CD4-positive, CD25-positive, alpha-beta regulatory T cell (primary cell): ENCODE measurements at regions not wholly inside any gene's neighbourhood (a gene's known extent, or its start where the extent isn't known, plus 50 kb on each side); places are given as distances from the start of the nearest gene placed in this dataset.

Experiments
- ATAC-seq, 2 donors: fragments of 150-1000 bp; cut with Tn5 transposase; one replicate each; pipeline ENCODE4 v1.10.0; 2021; ENCODE audit warnings: low read depth in 2 of 2, moderate number of reproducible peaks in 2 of 2, moderate library complexity in 1 of 2
- DNase-seq, 3 donors: peaks; one replicate each; pipeline versions ENCODE4 v3.0.0 to v3.0.0-alpha.2; 2012 to 2022; ENCODE audit warnings: mixed read lengths in 1 of 3
- H3K27ac ChIP-seq: one replicate; pipeline ENCODE4 v1.7.0; 2013; ENCODE audit warnings: mild to moderate bottlenecking, low read length; ENCODE audit not compliant: insufficient read depth, poor library complexity, severe bottlenecking
- H3K27me3 ChIP-seq: one replicate; pipeline ENCODE4 v1.7.0; 2013; ENCODE audit warnings: low read length; ENCODE audit not compliant: control insufficient read depth, insufficient read depth
- H3K36me3 ChIP-seq: one replicate; pipeline ENCODE4 v1.7.0; 2013; ENCODE audit warnings: mild to moderate bottlenecking, low read length, moderate library complexity; ENCODE audit not compliant: control insufficient read depth, insufficient read depth
- H3K4me1 ChIP-seq: 2 replicates; pipeline ENCODE4 v1.7.0; 2013; ENCODE audit warnings: mild to moderate bottlenecking, low read length; ENCODE audit not compliant: insufficient read depth, control insufficient read depth, poor library complexity, severe bottlenecking
- H3K4me3 ChIP-seq: one replicate; pipeline ENCODE4 v1.7.0; 2013; ENCODE audit warnings: low read depth, mild to moderate bottlenecking, low read length, moderate library complexity
- H3K9me3 ChIP-seq, 2 experiments: 1 replicate in 1 of 2; 2 replicates in 1 of 2; pipeline ENCODE4 v1.7.0; 2013; ENCODE audit warnings: low read length in 2 of 2, mild to moderate bottlenecking in 1 of 2, moderate library complexity in 1 of 2; ENCODE audit not compliant: control insufficient read depth in 2 of 2
- H3K27ac Mint-ChIP-seq, 3 donors: one replicate each; pipeline ENCODE4 v1.8.0; 2020 to 2022; ENCODE audit warnings: mild to moderate bottlenecking in 3 of 3, mixed read lengths in 3 of 3, moderate library complexity in 2 of 3
- H3K27me3 Mint-ChIP-seq: one replicate; pipeline ENCODE4 v1.8.0; 2022; ENCODE audit warnings: mild to moderate bottlenecking, mixed read lengths
- H3K36me3 Mint-ChIP-seq: one replicate; pipeline ENCODE4 v1.8.0; 2020; ENCODE audit warnings: mixed read lengths
- H3K4me1 Mint-ChIP-seq, 4 donors: one replicate each; pipeline ENCODE4 v1.8.0; 2020 to 2022; ENCODE audit warnings: mixed read lengths in 4 of 4, mild to moderate bottlenecking in 1 of 4
- H3K4me3 Mint-ChIP-seq, 4 donors: one replicate each; pipeline ENCODE4 v1.8.0; 2020 to 2022; ENCODE audit warnings: mild to moderate bottlenecking in 4 of 4, mixed read lengths in 4 of 4, moderate library complexity in 3 of 4
- H3K9me3 Mint-ChIP-seq, 7 donors: one replicate each; pipeline ENCODE4 v1.8.0; 2020 to 2022; ENCODE audit warnings: mixed read lengths in 7 of 7, mild to moderate bottlenecking in 3 of 7, moderate library complexity in 2 of 7

GRCh38 chr5:74402553-74402952 lies 238.0 kb downstream of the ENC1 start:
- Mint-ChIP-seq H3K27ac (no peak overlapping the region), H3K4me3 (no peak overlapping the region), H3K4me1 (no peaks in the 10 kb centered on the region), H3K9me3 (peaks cover 0 to 1% (median 0%) of the 10 kb centered on the region in 7 donors), H3K36me3 (no peaks in the 10 kb centered on the region), H3K27me3 (no peaks in the 10 kb centered on the region)
- Histone ChIP-seq H3K9me3 (no peaks in the 10 kb centered on the region), H3K27me3 (peaks cover 3% of the 10 kb centered on the region), H3K4me3 (no peak overlapping the region), H3K36me3 (no peaks in the 10 kb centered on the region), H3K4me1 (no peaks in the 10 kb centered on the region), H3K27ac (no peak overlapping the region)
- no peak for DNase-seq
- no peak for ATAC-seq

GRCh38 chr5:74401946-74402320 lies 238.6 kb downstream of the ENC1 start:
- Mint-ChIP-seq H3K9me3 (peaks cover 0 to 1% (median 0%) of the 10 kb centered on the region in 7 donors), H3K36me3 (no peaks in the 10 kb centered on the region), H3K27me3 (no peaks in the 10 kb centered on the region), H3K27ac (no peak overlapping the region), H3K4me3 (no peak overlapping the region), H3K4me1 (no peaks in the 10 kb centered on the region)
- Histone ChIP-seq H3K36me3 (no peaks in the 10 kb centered on the region), H3K27me3 (no peaks in the 10 kb centered on the region), H3K4me1 (no peaks in the 10 kb centered on the region), H3K9me3 (no peaks in the 10 kb centered on the region), H3K4me3 (no peak overlapping the region), H3K27ac (no peak overlapping the region)
- ATAC-seq = no peak
- DNase-seq = no peak

- peaks cover 0 to 1% (median 0%) of the 10 kb centered on the region in 7 donors for H3K9me3 Mint-ChIP-seq
- DNase-seq = no peak
- no peak overlapping the region for H3K4me3 ChIP-seq
- H3K4me3 Mint-ChIP-seq = no peak overlapping the region
- no peak for ATAC-seq
- no peaks in the 10 kb centered on the region for H3K36me3 Mint-ChIP-seq
- H3K36me3 ChIP-seq = no peaks in the 10 kb centered on the region
- no peaks in the 10 kb centered on the region for H3K27me3 ChIP-seq
- H3K9me3 ChIP-seq = no peaks in the 10 kb centered on the region
- H3K27ac Mint-ChIP-seq = no peak overlapping the region
- no peaks in the 10 kb centered on the region for H3K4me1 Mint-ChIP-seq
- H3K27me3 Mint-ChIP-seq = no peaks in the 10 kb centered on the region
- H3K4me1 ChIP-seq = no peaks in the 10 kb centered on the region
- H3K27ac ChIP-seq = no peak overlapping the region
Measured at GRCh38 chr5:74401281-74401945, 239.1 kb downstream of the ENC1 start.

- Histone ChIP-seq H3K9me3 (no peaks in the 10 kb centered on the region), H3K4me1 (no peaks in the 10 kb centered on the region), H3K27ac (no peak overlapping the region), H3K27me3 (no peaks in the 10 kb centered on the region), H3K36me3 (no peaks in the 10 kb centered on the region), H3K4me3 (no peak overlapping the region)
- DNase-seq (no peak), ATAC-seq (no peak)
- Mint-ChIP-seq H3K4me1 (no peaks in the 10 kb centered on the region), H3K36me3 (no peaks in the 10 kb centered on the region), H3K27ac (no peak overlapping the region), H3K4me3 (no peak overlapping the region), H3K27me3 (no peaks in the 10 kb centered on the region), H3K9me3 (peaks cover 0 to 1% (median 0%) of the 10 kb centered on the region in 7 donors)
Measured at GRCh38 chr5:74400067-74400466, 240.5 kb downstream of the ENC1 start.

- no peak for DNase-seq
- Histone ChIP-seq H3K36me3 (no peaks in the 10 kb centered on the region), H3K4me1 (no peaks in the 10 kb centered on the region), H3K9me3 (no peaks in the 10 kb centered on the region), H3K4me3 (no peak overlapping the region), H3K27ac (no peak overlapping the region), H3K27me3 (peaks cover 2% of the 10 kb centered on the region)
- Mint-ChIP-seq H3K9me3 (peaks cover 0 to 1% (median 0%) of the 10 kb centered on the region in 7 donors), H3K4me1 (no peaks in the 10 kb centered on the region), H3K36me3 (no peaks in the 10 kb centered on the region), H3K4me3 (no peak overlapping the region), H3K27ac (no peak overlapping the region), H3K27me3 (peaks cover 5% of the 10 kb centered on the region)
- no peak for ATAC-seq
Measured at GRCh38 chr5:74396913-74397622, 243.5 kb downstream of the ENC1 start.

- Mint-ChIP-seq H3K4me1 (no peaks in the 10 kb centered on the region), H3K4me3 (no peak overlapping the region), H3K9me3 (peaks cover 0 to 1% (median 0%) of the 10 kb centered on the region in 7 donors), H3K27me3 (peaks cover 5% of the 10 kb centered on the region), H3K36me3 (no peaks in the 10 kb centered on the region), H3K27ac (no peak overlapping the region)
- Histone ChIP-seq H3K4me3 (no peak overlapping the region), H3K4me1 (no peaks in the 10 kb centered on the region), H3K27ac (no peak overlapping the region), H3K9me3 (no peaks in the 10 kb centered on the region), H3K36me3 (no peaks in the 10 kb centered on the region), H3K27me3 (peaks cover 2% of the 10 kb centered on the region)
- ATAC-seq = no peak
- DNase-seq = no peak
Measured at GRCh38 chr5:74394916-74395880, 245.3 kb downstream of the ENC1 start.

- Histone ChIP-seq H3K27ac (no peak overlapping the region), H3K27me3 (peaks cover 2% of the 10 kb centered on the region), H3K36me3 (no peaks in the 10 kb centered on the region), H3K4me1 (no peaks in the 10 kb centered on the region), H3K4me3 (no peak overlapping the region), H3K9me3 (no peaks in the 10 kb centered on the region)
- DNase-seq (no peak), ATAC-seq (no peak)
- peaks cover 5% of the 10 kb centered on the region for H3K27me3 Mint-ChIP-seq
- peaks cover 0 to 1% (median 0%) of the 10 kb centered on the region in 7 donors for H3K9me3 Mint-ChIP-seq
- H3K4me3 Mint-ChIP-seq = no peak overlapping the region
- H3K27ac Mint-ChIP-seq = no peak overlapping the region
- H3K36me3 Mint-ChIP-seq = no peaks in the 10 kb centered on the region
- H3K4me1 Mint-ChIP-seq = no peaks in the 10 kb centered on the region
Measured at GRCh38 chr5:74394528-74394915, 246.0 kb downstream of the ENC1 start.
